ENCODE measurements at regions not wholly inside any gene's neighbourhood (a gene's known extent, or its start where the extent isn't known, plus 50 kb on each side); places are given as distances from the start of the nearest gene placed in this dataset.

DNA sequence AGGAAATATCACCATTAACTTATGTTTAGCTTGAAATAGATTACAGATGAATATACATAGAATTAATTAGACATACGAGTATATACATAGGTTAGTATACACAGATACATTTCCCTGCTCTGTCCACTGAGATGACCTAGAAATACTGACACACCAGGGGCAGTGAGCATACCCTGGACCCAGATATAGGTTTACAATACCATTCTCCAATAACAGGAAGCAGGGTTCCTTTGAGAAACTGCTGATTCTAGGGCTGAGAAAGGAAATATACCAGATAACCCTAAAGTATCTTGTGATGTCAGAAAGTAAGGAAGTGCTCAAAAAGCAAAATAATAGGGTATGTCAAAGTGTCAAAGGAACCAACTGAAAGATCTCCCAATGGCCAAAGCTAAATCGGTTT is 322.5 kb downstream of the HAO1 start:
- CTCF ChIA-PET (ENCODE audit: low intra/inter-chr PET ratio, low total read pairs), result no interaction called here
- TF ChIP-seq ZNF292 (CRISPR knock-in tag; IDR thresholded peaks at IDR 0.05; ENCODE audit: borderline replicate concordance, low read depth) (no peak), ZNF879 (CRISPR knock-in tag; IDR thresholded peaks at IDR 0.05) (no peak), ZMYM3 (CRISPR knock-in tag; IDR thresholded peaks at IDR 0.05) (no peak), ZNF232 (CRISPR knock-in tag; IDR thresholded peaks at IDR 0.05; ENCODE audit: borderline replicate concordance) (no peak), ZBTB38 (CRISPR knock-in tag; IDR thresholded peaks at IDR 0.05) (no peak), ZNF569 (CRISPR knock-in tag; IDR thresholded peaks at IDR 0.05; ENCODE audit: borderline replicate concordance) (no peak), AGO2 (optimal IDR thresholded peaks at IDR 0.05; ENCODE audit: low read depth, low read length) (no peak), ZNF337 (CRISPR knock-in tag; IDR thresholded peaks at IDR 0.05; ENCODE audit: borderline replicate concordance, low read depth) (no peak), MED13 (CRISPR knock-in tag; IDR thresholded peaks at IDR 0.05) (no peak), ZNF614 (CRISPR knock-in tag; IDR thresholded peaks at IDR 0.05; ENCODE audit: borderline replicate concordance) (no peak)
- TF ChIP-seq, protein P1, sequence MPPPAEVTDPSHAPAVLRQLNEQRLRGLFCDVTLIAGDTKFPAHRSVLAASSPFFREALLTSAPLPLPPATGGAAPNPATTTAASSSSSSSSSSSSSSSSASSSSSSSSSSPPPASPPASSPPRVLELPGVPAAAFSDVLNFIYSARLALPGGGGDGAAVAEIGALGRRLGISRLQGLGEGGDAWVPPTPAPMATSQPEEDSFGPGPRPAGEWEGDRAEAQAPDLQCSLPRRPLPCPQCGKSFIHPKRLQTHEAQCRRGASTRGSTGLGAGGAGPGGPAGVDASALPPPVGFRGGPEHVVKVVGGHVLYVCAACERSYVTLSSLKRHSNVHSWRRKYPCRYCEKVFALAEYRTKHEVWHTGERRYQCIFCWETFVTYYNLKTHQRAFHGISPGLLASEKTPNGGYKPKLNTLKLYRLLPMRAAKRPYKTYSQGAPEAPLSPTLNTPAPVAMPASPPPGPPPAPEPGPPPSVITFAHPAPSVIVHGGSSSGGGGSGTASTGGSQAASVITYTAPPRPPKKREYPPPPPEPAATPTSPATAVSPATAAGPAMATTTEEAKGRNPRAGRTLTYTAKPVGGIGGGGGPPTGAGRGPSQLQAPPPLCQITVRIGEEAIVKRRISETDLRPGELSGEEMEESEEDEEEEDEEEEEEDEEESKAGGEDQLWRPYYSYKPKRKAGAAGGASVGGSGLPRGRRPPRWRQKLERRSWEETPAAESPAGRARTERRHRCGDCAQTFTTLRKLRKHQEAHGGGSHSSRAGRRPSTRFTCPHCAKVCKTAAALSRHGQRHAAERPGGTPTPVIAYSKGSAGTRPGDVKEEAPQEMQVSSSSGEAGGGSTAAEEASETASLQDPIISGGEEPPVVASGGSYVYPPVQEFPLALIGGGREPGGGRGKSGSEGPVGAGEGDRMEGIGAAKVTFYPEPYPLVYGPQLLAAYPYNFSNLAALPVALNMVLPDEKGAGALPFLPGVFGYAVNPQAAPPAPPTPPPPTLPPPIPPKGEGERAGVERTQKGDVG (CRISPR knock-in tag; IDR thresholded peaks at IDR 0.05; ENCODE audit: borderline replicate concordance), result no peak
- TF ChIP-seq, protein P2, sequence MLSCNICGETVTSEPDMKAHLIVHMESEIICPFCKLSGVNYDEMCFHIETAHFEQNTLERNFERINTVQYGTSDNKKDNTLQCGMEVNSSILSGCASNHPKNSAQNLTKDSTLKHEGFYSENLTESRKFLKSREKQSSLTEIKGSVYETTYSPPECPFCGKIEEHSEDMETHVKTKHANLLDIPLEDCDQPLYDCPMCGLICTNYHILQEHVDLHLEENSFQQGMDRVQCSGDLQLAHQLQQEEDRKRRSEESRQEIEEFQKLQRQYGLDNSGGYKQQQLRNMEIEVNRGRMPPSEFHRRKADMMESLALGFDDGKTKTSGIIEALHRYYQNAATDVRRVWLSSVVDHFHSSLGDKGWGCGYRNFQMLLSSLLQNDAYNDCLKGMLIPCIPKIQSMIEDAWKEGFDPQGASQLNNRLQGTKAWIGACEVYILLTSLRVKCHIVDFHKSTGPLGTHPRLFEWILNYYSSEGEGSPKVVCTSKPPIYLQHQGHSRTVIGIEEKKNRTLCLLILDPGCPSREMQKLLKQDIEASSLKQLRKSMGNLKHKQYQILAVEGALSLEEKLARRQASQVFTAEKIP (CRISPR knock-in tag; IDR thresholded peaks at IDR 0.05; ENCODE audit: borderline replicate concordance), result no peak
- TF ChIP-seq, protein P3, sequence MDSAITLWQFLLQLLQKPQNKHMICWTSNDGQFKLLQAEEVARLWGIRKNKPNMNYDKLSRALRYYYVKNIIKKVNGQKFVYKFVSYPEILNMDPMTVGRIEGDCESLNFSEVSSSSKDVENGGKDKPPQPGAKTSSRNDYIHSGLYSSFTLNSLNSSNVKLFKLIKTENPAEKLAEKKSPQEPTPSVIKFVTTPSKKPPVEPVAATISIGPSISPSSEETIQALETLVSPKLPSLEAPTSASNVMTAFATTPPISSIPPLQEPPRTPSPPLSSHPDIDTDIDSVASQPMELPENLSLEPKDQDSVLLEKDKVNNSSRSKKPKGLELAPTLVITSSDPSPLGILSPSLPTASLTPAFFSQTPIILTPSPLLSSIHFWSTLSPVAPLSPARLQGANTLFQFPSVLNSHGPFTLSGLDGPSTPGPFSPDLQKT (CRISPR knock-in tag; IDR thresholded peaks at IDR 0.05; ENCODE audit: borderline replicate concordance), result no peak
- TF ChIP-seq, protein P4, sequence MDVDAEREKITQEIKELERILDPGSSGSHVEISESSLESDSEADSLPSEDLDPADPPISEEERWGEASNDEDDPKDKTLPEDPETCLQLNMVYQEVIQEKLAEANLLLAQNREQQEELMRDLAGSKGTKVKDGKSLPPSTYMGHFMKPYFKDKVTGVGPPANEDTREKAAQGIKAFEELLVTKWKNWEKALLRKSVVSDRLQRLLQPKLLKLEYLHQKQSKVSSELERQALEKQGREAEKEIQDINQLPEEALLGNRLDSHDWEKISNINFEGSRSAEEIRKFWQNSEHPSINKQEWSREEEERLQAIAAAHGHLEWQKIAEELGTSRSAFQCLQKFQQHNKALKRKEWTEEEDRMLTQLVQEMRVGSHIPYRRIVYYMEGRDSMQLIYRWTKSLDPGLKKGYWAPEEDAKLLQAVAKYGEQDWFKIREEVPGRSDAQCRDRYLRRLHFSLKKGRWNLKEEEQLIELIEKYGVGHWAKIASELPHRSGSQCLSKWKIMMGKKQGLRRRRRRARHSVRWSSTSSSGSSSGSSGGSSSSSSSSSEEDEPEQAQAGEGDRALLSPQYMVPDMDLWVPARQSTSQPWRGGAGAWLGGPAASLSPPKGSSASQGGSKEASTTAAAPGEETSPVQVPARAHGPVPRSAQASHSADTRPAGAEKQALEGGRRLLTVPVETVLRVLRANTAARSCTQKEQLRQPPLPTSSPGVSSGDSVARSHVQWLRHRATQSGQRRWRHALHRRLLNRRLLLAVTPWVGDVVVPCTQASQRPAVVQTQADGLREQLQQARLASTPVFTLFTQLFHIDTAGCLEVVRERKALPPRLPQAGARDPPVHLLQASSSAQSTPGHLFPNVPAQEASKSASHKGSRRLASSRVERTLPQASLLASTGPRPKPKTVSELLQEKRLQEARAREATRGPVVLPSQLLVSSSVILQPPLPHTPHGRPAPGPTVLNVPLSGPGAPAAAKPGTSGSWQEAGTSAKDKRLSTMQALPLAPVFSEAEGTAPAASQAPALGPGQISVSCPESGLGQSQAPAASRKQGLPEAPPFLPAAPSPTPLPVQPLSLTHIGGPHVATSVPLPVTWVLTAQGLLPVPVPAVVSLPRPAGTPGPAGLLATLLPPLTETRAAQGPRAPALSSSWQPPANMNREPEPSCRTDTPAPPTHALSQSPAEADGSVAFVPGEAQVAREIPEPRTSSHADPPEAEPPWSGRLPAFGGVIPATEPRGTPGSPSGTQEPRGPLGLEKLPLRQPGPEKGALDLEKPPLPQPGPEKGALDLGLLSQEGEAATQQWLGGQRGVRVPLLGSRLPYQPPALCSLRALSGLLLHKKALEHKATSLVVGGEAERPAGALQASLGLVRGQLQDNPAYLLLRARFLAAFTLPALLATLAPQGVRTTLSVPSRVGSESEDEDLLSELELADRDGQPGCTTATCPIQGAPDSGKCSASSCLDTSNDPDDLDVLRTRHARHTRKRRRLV (CRISPR knock-in tag; IDR thresholded peaks at IDR 0.05), result no peak

More for the DNA sequence above, 322.5 kb downstream of the HAO1 start:
- DNase-seq (ENCODE audit: low spot score), result no peak
- Histone ChIP-seq H4K20me1 (ENCODE audit: insufficient read depth, low read length) (no peaks in the 10 kb centered on the region), H2AFZ (ENCODE audit: low read length) (no peak overlapping the region), H3K4me3 (replicated peaks in 1 of 3; ENCODE audit: insufficient read depth in 1 of 3, low read depth in 2 of 3, low read length in 3 of 3) (no peak overlapping the region), H3K4me1 (ENCODE audit: insufficient read depth, low read length) (no peaks in the 10 kb centered on the region), H3K27me3 (ENCODE audit: control insufficient read depth in 1 of 2, insufficient read depth in 2 of 2, low read length in 2 of 2) (no peaks in the 10 kb centered on the region), H3K36me3 (replicated peaks in 1 of 2; ENCODE audit: control insufficient read depth in 1 of 2, insufficient read depth in 2 of 2, low read length in 2 of 2) (no peaks in the 10 kb centered on the region), H3K4me2 (ENCODE audit: low read depth, low read length) (no peak overlapping the region), H3K9me3 (ENCODE audit: low read length) (no peaks in the 10 kb centered on the region), H3K79me2 (ENCODE audit: insufficient read depth, low read length) (no peaks in the 10 kb centered on the region), H3K27ac (ENCODE audit: extremely low read length, insufficient read depth, low read length) (no peak overlapping the region), H3K9ac (ENCODE audit: insufficient read depth, low read depth, low read length) (no peak overlapping the region)
- in situ Hi-C loops (cut with HindIII; ENCODE audit: extremely low pct_ligation_motif_present, low pct_unique_long_range_greater_than_20kb) (no loop called here), intact Hi-C loops (cut with micrococcal nuclease; ENCODE audit: unreplicated experiment) (no loop called here)
- no TSS peak for BruUV-seq (replicated peaks)
- 6% methylated on average over 2 of the region's 2 CpGs for WGBS (ENCODE audit: low lambda C conversion rate)
- no peak for ATAC-seq
- POLR2A ChIA-PET, result no interaction called here
- FAIRE-seq, result no peak
